Mucosa of descending colon (tissue), 3 donors: ENCODE measurements at regions not wholly inside any gene's neighbourhood (a gene's known extent, or its start where the extent isn't known, plus 50 kb on each side); places are given as distances from the start of the nearest gene placed in this dataset.

Experiments used
- ATAC-seq: fragments of 200-7000 bp; cut with Tn5 transposase; one replicate; pipeline ENCODE4 v1.9.1; 2020; ENCODE audit warnings: mild to moderate bottlenecking, moderate library complexity
- DNase-seq, 3 donors: peaks; one replicate each; pipeline ENCODE4 v3.0.0-alpha.2; 2020
- H3K36me3 ChIP-seq: fragments of 200-600 bp; one replicate; pipeline ENCODE4 v1.8.0; 2021; ENCODE audit warnings: low read depth, mild to moderate bottlenecking
- H3K4me1 ChIP-seq: fragments of 200-600 bp; one replicate; pipeline ENCODE4 v1.8.0; 2021; ENCODE audit warnings: low read depth, mild to moderate bottlenecking
- H3K4me3 ChIP-seq: fragments of 200-600 bp; one replicate; pipeline ENCODE4 v1.8.0; 2021; ENCODE audit warnings: mild to moderate bottlenecking
- H3K9me3 ChIP-seq: fragments of 200-600 bp; one replicate; pipeline ENCODE4 v1.8.0; 2021; ENCODE audit warnings: mild to moderate bottlenecking
- intact Hi-C, 2 donors: fragments of 100-400 bp; cut with DNase I in 1 of 2; cut with micrococcal nuclease in 1 of 2; formaldehyde crosslinking; loops; one replicate each; pipeline versions ENCODE4 v1.11.0 to v1.11.1; 2022; cut with DNase I, micrococcal nuclease
- TF ChIP-seq, protein P1 (sequence below): fragments of 200-600 bp; IDR thresholded peaks from one replicate; pipeline ENCODE4 v1.8.0; 2022; ENCODE audit warnings: antibody characterized with exemption, mild to moderate bottlenecking
- donor health status: DM: no; HTN: no; CAD: no; lungs with moderate emphysema.
- donor health status: DM: no; HTN: no; CAD: no.
- donor health status: DM: no; HTN: yes; CAD: no.

DNA sequence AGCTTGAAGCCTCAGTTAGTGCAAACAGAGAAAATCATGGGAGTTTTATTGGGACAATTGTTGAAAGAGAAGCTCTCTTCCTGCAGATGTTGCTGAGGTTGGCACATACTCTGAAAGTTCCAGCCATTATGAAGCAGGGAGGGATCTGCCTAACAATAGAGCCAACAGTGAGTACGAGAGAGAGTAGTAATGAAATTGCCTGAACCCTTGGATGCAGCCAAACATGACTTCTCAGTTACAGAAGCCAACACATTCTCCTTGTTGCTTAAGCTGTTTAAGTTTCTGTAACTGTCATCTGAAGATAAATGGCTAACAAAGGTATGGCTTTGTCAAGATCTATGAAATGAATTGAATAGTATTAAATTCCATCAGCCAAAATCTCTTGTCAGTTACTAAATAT lies 211.0 kb upstream of the TTC14 start:
- Histone ChIP-seq H3K4me3 (no peak overlapping the region), H3K9me3 (no peaks in the 10 kb centered on the region), H3K4me1 (no peaks in the 10 kb centered on the region), H3K36me3 (no peaks in the 10 kb centered on the region)
- DNase-seq (no peak), ATAC-seq (no peak)
- intact Hi-C loops = no loop called here
- TF ChIP-seq, protein P1, sequence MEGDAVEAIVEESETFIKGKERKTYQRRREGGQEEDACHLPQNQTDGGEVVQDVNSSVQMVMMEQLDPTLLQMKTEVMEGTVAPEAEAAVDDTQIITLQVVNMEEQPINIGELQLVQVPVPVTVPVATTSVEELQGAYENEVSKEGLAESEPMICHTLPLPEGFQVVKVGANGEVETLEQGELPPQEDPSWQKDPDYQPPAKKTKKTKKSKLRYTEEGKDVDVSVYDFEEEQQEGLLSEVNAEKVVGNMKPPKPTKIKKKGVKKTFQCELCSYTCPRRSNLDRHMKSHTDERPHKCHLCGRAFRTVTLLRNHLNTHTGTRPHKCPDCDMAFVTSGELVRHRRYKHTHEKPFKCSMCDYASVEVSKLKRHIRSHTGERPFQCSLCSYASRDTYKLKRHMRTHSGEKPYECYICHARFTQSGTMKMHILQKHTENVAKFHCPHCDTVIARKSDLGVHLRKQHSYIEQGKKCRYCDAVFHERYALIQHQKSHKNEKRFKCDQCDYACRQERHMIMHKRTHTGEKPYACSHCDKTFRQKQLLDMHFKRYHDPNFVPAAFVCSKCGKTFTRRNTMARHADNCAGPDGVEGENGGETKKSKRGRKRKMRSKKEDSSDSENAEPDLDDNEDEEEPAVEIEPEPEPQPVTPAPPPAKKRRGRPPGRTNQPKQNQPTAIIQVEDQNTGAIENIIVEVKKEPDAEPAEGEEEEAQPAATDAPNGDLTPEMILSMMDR = no peak

GRCh38 chr3:180401226-180401625 lies 200.7 kb upstream of the TTC14 start:
- ATAC-seq = no peak
- TF ChIP-seq, protein P1 = no peak
- intact Hi-C loops = no loop called here
- DNase-seq = no peak
- no peaks in the 10 kb centered on the region for H3K36me3 ChIP-seq
- H3K9me3 ChIP-seq = no peaks in the 10 kb centered on the region
- H3K4me1 ChIP-seq = no peaks in the 10 kb centered on the region
- no peak overlapping the region for H3K4me3 ChIP-seq

DNA sequence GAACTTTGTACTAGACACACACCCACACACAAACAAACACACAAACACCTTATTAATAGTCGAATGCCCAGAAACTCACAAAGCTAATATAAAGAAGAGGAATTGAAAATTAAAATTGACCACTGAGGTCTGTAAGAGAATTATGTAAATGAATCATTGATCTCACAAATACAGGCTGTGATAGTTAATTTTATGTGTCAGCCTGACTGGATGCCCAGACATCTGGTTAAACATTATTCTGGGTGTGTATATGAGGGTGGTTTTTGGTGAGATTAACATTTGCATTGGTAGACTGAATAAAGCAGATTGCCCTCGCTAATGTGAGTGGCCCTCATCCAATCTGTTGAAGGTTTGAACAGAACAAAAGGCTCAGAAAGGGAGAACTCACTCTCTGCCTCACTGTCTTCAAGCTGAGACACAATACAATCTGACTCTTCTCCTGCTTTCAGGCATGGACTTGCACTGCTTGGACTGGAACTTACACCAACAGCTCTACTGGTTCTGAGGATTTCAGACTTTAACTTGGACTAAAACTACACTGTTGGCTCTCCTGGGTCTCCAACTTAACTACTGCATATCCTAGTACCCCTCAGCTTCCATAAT lies 199.4 kb upstream of the TTC14 start:
- Histone ChIP-seq H3K4me1 (no peaks in the 10 kb centered on the region), H3K4me3 (no peak overlapping the region), H3K36me3 (no peaks in the 10 kb centered on the region), H3K9me3 (no peaks in the 10 kb centered on the region)
- TF ChIP-seq, protein P1 = no peak
- ATAC-seq = no peak
- intact Hi-C loops = no loop called here
- no peak for DNase-seq

- no peaks in the 10 kb centered on the region for H3K4me1 ChIP-seq
- TF ChIP-seq, protein P1 = no peak
- H3K9me3 ChIP-seq = no peaks in the 10 kb centered on the region
- H3K4me3 ChIP-seq = no peak overlapping the region
- H3K36me3 ChIP-seq = no peaks in the 10 kb centered on the region
- intact Hi-C loops = no loop called here
- no peak for DNase-seq
- ATAC-seq = no peak
Measured at GRCh38 chr3:180403156-180403555, 198.8 kb upstream of the TTC14 start.

- intact Hi-C loops = no loop called here
- no peaks in the 10 kb centered on the region for H3K4me1 ChIP-seq
- ATAC-seq (no peak), DNase-seq (no peak)
- H3K9me3 ChIP-seq = no peaks in the 10 kb centered on the region
- H3K4me3 ChIP-seq = no peak overlapping the region
- no peaks in the 10 kb centered on the region for H3K36me3 ChIP-seq
- TF ChIP-seq, protein P1 = no peak
Measured at GRCh38 chr3:180408654-180409053, 193.3 kb upstream of the TTC14 start.

- Histone ChIP-seq H3K9me3 (no peaks in the 10 kb centered on the region), H3K36me3 (no peaks in the 10 kb centered on the region), H3K4me1 (no peaks in the 10 kb centered on the region), H3K4me3 (no peak overlapping the region)
- intact Hi-C loops = no loop called here
- TF ChIP-seq, protein P1 = no peak
- ATAC-seq (no peak), DNase-seq (no peak)
Measured at GRCh38 chr3:180409170-180409569, 192.8 kb upstream of the TTC14 start.
